SK-N-MC (cell line): ENCODE measurements at regions not wholly inside any gene's neighbourhood (a gene's known extent, or its start where the extent isn't known, plus 50 kb on each side); places are given as distances from the start of the nearest gene placed in this dataset.

ENCODE experiments used
- EZH2 ChIP-seq: fragments of 200-600 bp; sonication (generic); IDR thresholded peaks from one replicate; pipeline ENCODE4 v1.6.1; 2017; ENCODE audit warnings: antibody characterized with exemption
- POLR2AphosphoS5 ChIP-seq: IDR thresholded peaks from 2 replicates; pipeline ENCODE4 v1.6.1; 2012; ENCODE audit warnings: mild to moderate bottlenecking, low read depth, low read length, borderline replicate concordance

DNA sequence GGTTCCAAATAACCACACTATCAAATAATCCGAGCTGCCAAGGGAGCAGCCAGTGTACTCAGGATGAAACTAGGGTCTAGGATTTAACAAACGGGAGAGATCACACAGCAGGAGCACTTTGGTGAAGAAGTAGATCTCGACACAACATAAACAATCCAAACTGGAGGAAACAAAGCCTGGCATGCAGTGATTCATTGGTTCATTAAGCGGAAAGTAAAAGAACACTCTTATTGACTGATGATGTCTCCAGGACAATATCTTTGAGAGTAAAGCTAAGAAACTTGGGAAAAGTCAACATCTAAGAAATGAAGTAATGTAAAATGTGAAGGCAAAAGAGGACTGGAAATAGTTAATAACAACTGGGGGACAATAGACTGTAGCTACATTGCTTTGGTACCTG, 1478.3 kb upstream of the CDH9 start:
- no peak for TF ChIP-seq POLR2AphosphoS5
- TF ChIP-seq EZH2, result no peak
